Natural killer cell treated with Interleukin-12 subunit alpha and Interleukin-12 subunit beta and Interleukin-15 and Interleukin-18, amount 100 ng/mL, for 72 hours (primary cell): ENCODE measurements at regions not wholly inside any gene's neighbourhood (a gene's known extent, or its start where the extent isn't known, plus 50 kb on each side); places are given as distances from the start of the nearest gene placed in this dataset.

Experiments
- ATAC-seq, 2 donors: fragments of 150-1000 bp; cut with Tn5 transposase in 1 of 2; sonication (Bioruptor Pico), chemical (Tn5 transposase) in 1 of 2; 2 replicates each; pipeline ENCODE4 v1.10.0; 2021
- DNase-seq: peaks from one replicate; pipeline ENCODE4 v3.0.0; 2022; ENCODE audit warnings: low spot score
- H3K27ac Mint-ChIP-seq, 2 donors: 1 replicate in 1 of 2; 2 replicates in 1 of 2; pipeline ENCODE4 v1.8.0; 2022; ENCODE audit warnings: mixed read lengths in 2 of 2, mild to moderate bottlenecking in 1 of 2, moderate library complexity in 1 of 2
- H3K27me3 Mint-ChIP-seq, 2 donors: 1 replicate in 1 of 2; 2 replicates in 1 of 2; pipeline ENCODE4 v1.8.0; 2022; ENCODE audit warnings: mixed read lengths in 2 of 2
- H3K36me3 Mint-ChIP-seq: one replicate; pipeline ENCODE4 v1.8.0; 2022; ENCODE audit warnings: mixed read lengths
- H3K4me1 Mint-ChIP-seq, 2 donors: 1 replicate in 1 of 2; 2 replicates in 1 of 2; pipeline ENCODE4 v1.8.0; 2022; ENCODE audit warnings: low read depth in 2 of 2, mixed read lengths in 2 of 2, mild to moderate bottlenecking in 1 of 2
- H3K4me3 Mint-ChIP-seq: one replicate; pipeline ENCODE4 v1.8.0; 2022; ENCODE audit warnings: mixed read lengths
- H3K9me3 Mint-ChIP-seq: 2 replicates; pipeline ENCODE4 v1.8.0; 2022; ENCODE audit warnings: mixed read lengths

GRCh38 chr7:27409776-27410175 lies 167.2 kb downstream of the EVX1 start:
- H3K27me3 Mint-ChIP-seq = peaks cover 14 to 30% of the 10 kb centered on the region in 2 donors
- H3K4me3 Mint-ChIP-seq = no peak overlapping the region
- H3K27ac Mint-ChIP-seq = no peak overlapping the region
- no peaks in the 10 kb centered on the region for H3K9me3 Mint-ChIP-seq
- H3K36me3 Mint-ChIP-seq = no peaks in the 10 kb centered on the region
- no peaks in the 10 kb centered on the region for H3K4me1 Mint-ChIP-seq
- ATAC-seq (no peak), DNase-seq (no peak)

- H3K4me3 Mint-ChIP-seq = no peak overlapping the region
- no peak overlapping the region for H3K27ac Mint-ChIP-seq
- DNase-seq = no peak
- H3K9me3 Mint-ChIP-seq = no peaks in the 10 kb centered on the region
- H3K4me1 Mint-ChIP-seq = no peaks in the 10 kb centered on the region
- peaks cover 12 to 25% of the 10 kb centered on the region in 2 donors for H3K27me3 Mint-ChIP-seq
- no peak for ATAC-seq
- no peaks in the 10 kb centered on the region for H3K36me3 Mint-ChIP-seq
These were observed 168.4 kb downstream of the EVX1 start for GRCh38 chr7:27410812-27411544.

GRCh38 chr7:27412164-27412563 lies 169.6 kb downstream of the EVX1 start:
- no peaks in the 10 kb centered on the region for H3K36me3 Mint-ChIP-seq
- no peak overlapping the region for H3K27ac Mint-ChIP-seq
- H3K4me1 Mint-ChIP-seq = no peaks in the 10 kb centered on the region
- ATAC-seq (no peak), DNase-seq (no peak)
- no peaks in the 10 kb centered on the region for H3K9me3 Mint-ChIP-seq
- H3K4me3 Mint-ChIP-seq = no peak overlapping the region
- H3K27me3 Mint-ChIP-seq = peaks cover 11 to 23% of the 10 kb centered on the region in 2 donors

GRCh38 chr7:27418541-27418940 lies 175.9 kb downstream of the EVX1 start:
- no peaks in the 10 kb centered on the region for H3K4me1 Mint-ChIP-seq
- no peak for DNase-seq
- H3K4me3 Mint-ChIP-seq = no peak overlapping the region
- H3K27ac Mint-ChIP-seq = no peak overlapping the region
- no peak for ATAC-seq
- H3K36me3 Mint-ChIP-seq = no peaks in the 10 kb centered on the region
- peaks cover 8 to 11% of the 10 kb centered on the region in 2 donors for H3K27me3 Mint-ChIP-seq
- no peaks in the 10 kb centered on the region for H3K9me3 Mint-ChIP-seq

GRCh38 chr7:27419581-27420177 lies 177.1 kb downstream of the EVX1 start:
- no peaks in the 10 kb centered on the region for H3K9me3 Mint-ChIP-seq
- no peaks in the 10 kb centered on the region for H3K36me3 Mint-ChIP-seq
- H3K27me3 Mint-ChIP-seq = peaks cover 9 to 11% of the 10 kb centered on the region in 2 donors
- no peak overlapping the region for H3K4me3 Mint-ChIP-seq
- ATAC-seq (no peak), DNase-seq (no peak)
- no peaks in the 10 kb centered on the region for H3K4me1 Mint-ChIP-seq
- no peak overlapping the region for H3K27ac Mint-ChIP-seq

- DNase-seq = no peak
- Mint-ChIP-seq H3K4me3 (no peak overlapping the region), H3K36me3 (no peaks in the 10 kb centered on the region), H3K9me3 (no peaks in the 10 kb centered on the region), H3K27ac (no peak overlapping the region), H3K4me1 (peaks cover 0 to 4% of the 10 kb centered on the region in 2 donors), H3K27me3 (peaks cover 11 to 17% of the 10 kb centered on the region in 2 donors)
- no peak for ATAC-seq
These were observed 178.1 kb downstream of the EVX1 start for GRCh38 chr7:27420702-27421101.

- ATAC-seq = peak in 1 of 2 donors; percentile 33
- H3K36me3 Mint-ChIP-seq = no peaks in the 10 kb centered on the region
- DNase-seq = no peak
These were observed 180.7 kb downstream of the EVX1 start for GRCh38 chr7:27423290-27423689.

GRCh38 chr7:27423821-27424220 lies 181.2 kb downstream of the EVX1 start:
- ATAC-seq = no peak
- no peak for DNase-seq
- Mint-ChIP-seq H3K4me3 (no peak overlapping the region), H3K27me3 (peaks cover 8 to 17% of the 10 kb centered on the region in 2 donors), H3K9me3 (no peaks in the 10 kb centered on the region), H3K4me1 (peaks cover 0 to 4% of the 10 kb centered on the region in 2 donors), H3K36me3 (no peaks in the 10 kb centered on the region), H3K27ac (no peak overlapping the region)

More at GRCh38 chr7:27423290-27423689, 180.7 kb downstream of the EVX1 start:
- H3K27ac Mint-ChIP-seq = no peak overlapping the region
- H3K27me3 Mint-ChIP-seq = peaks cover 5 to 18% of the 10 kb centered on the region in 2 donors
- no peak overlapping the region for H3K4me3 Mint-ChIP-seq
- peaks cover 0 to 4% of the 10 kb centered on the region in 2 donors for H3K4me1 Mint-ChIP-seq
- no peaks in the 10 kb centered on the region for H3K9me3 Mint-ChIP-seq

GRCh38 chr7:27424231-27424630 lies 181.6 kb downstream of the EVX1 start:
- no peak for ATAC-seq
- no peak overlapping the region for H3K4me3 Mint-ChIP-seq
- H3K27ac Mint-ChIP-seq = no peak overlapping the region
- H3K4me1 Mint-ChIP-seq = peaks cover 0 to 4% of the 10 kb centered on the region in 2 donors
- peaks cover 12 to 18% of the 10 kb centered on the region in 2 donors for H3K27me3 Mint-ChIP-seq
- H3K9me3 Mint-ChIP-seq = no peaks in the 10 kb centered on the region
- H3K36me3 Mint-ChIP-seq = no peaks in the 10 kb centered on the region
- DNase-seq = no peak

- no peak overlapping the region for H3K27ac Mint-ChIP-seq
- peaks cover 17 to 21% of the 10 kb centered on the region in 2 donors for H3K27me3 Mint-ChIP-seq
- H3K4me3 Mint-ChIP-seq = no peak overlapping the region
- ATAC-seq (no peak), DNase-seq (no peak)
- H3K36me3 Mint-ChIP-seq = no peaks in the 10 kb centered on the region
- no peaks in the 10 kb centered on the region for H3K9me3 Mint-ChIP-seq
- peaks cover 0 to 4% of the 10 kb centered on the region in 2 donors for H3K4me1 Mint-ChIP-seq
These were observed 182.1 kb downstream of the EVX1 start for GRCh38 chr7:27424749-27425148.

- Mint-ChIP-seq H3K27ac (no peak overlapping the region), H3K9me3 (no peaks in the 10 kb centered on the region), H3K4me3 (no peak overlapping the region), H3K36me3 (no peaks in the 10 kb centered on the region), H3K27me3 (peaks cover 29 to 39% of the 10 kb centered on the region in 2 donors), H3K4me1 (peaks cover 0 to 4% of the 10 kb centered on the region in 2 donors)
- DNase-seq (no peak), ATAC-seq (no peak)
These were observed 184.8 kb downstream of the EVX1 start for GRCh38 chr7:27427416-27427815.

- H3K9me3 Mint-ChIP-seq = no peaks in the 10 kb centered on the region
- H3K27ac Mint-ChIP-seq = no peak overlapping the region
- no peak overlapping the region for H3K4me3 Mint-ChIP-seq
These were observed 187.5 kb downstream of the EVX1 start for GRCh38 chr7:27430105-27430504.

GRCh38 chr7:27431465-27431864 lies 188.9 kb downstream of the EVX1 start:
- Mint-ChIP-seq H3K4me1 (no peaks in the 10 kb centered on the region), H3K4me3 (no peak overlapping the region), H3K27me3 (peaks cover 20 to 44% of the 10 kb centered on the region in 2 donors), H3K36me3 (no peaks in the 10 kb centered on the region), H3K27ac (no peak overlapping the region), H3K9me3 (no peaks in the 10 kb centered on the region)
- ATAC-seq (peak in 1 of 2 donors; percentile 59), DNase-seq (no peak)

More at GRCh38 chr7:27430105-27430504, 187.5 kb downstream of the EVX1 start:
- ATAC-seq (no peak), DNase-seq (no peak)
- H3K4me1 Mint-ChIP-seq = peaks cover 0 to under 1% of the 10 kb centered on the region in 2 donors
- H3K36me3 Mint-ChIP-seq = no peaks in the 10 kb centered on the region
- peaks cover 28 to 43% of the 10 kb centered on the region in 2 donors for H3K27me3 Mint-ChIP-seq

GRCh38 chr7:27433581-27433980 lies 191.0 kb downstream of the EVX1 start:
- H3K4me1 Mint-ChIP-seq = no peaks in the 10 kb centered on the region
- peaks cover 20 to 43% of the 10 kb centered on the region in 2 donors for H3K27me3 Mint-ChIP-seq
- ATAC-seq (no peak), DNase-seq (no peak)
- H3K27ac Mint-ChIP-seq = no peak overlapping the region
- no peaks in the 10 kb centered on the region for H3K9me3 Mint-ChIP-seq
- H3K36me3 Mint-ChIP-seq = no peaks in the 10 kb centered on the region
- no peak overlapping the region for H3K4me3 Mint-ChIP-seq
